ENCODE measurements at regions not wholly inside any gene's neighbourhood (a gene's known extent, or its start where the extent isn't known, plus 50 kb on each side); places are given as distances from the start of the nearest gene placed in this dataset.

GRCh38 chr2:16275661-16276060 lies 335.3 kb downstream of the MYCN start:
- Histone ChIP-seq H3K18ac (ENCODE audit: extremely low read depth, low read length) (no peak overlapping the region), H3K79me1 (ENCODE audit: low read depth, low read length) (no peaks in the 10 kb centered on the region), H4K20me1 (replicated peaks in 1 of 2; ENCODE audit: control insufficient read depth in 1 of 2, insufficient read depth in 2 of 2, low read length in 2 of 2) (no peaks in the 10 kb centered on the region), H3K4ac (replicated peaks; ENCODE audit: insufficient read length, low read depth, low read length) (no peak overlapping the region), H4K91ac (replicated peaks; ENCODE audit: insufficient read length, low read length) (no peak overlapping the region), H3K79me2 (ENCODE audit: control insufficient read depth in 1 of 2, insufficient read depth in 2 of 2, low read length in 2 of 2) (no peaks in the 10 kb centered on the region), H3K36me3 (ENCODE audit: control insufficient read depth in 2 of 4, insufficient read depth in 4 of 4, low read length in 3 of 4) (no peaks in the 10 kb centered on the region), H3K56ac (replicated peaks; ENCODE audit: insufficient read length, low read depth, low read length) (no peak overlapping the region), H2BK20ac (ENCODE audit: low read length) (no peak overlapping the region), H3K4me3 (ENCODE audit: extremely low read depth in 1 of 4, insufficient read depth in 2 of 4, low read depth in 3 of 4, low read length in 4 of 4) (no peak overlapping the region), H2AK5ac (ENCODE audit: low read depth, low read length) (no peak overlapping the region), H2BK120ac (replicated peaks; ENCODE audit: low read depth, low read length) (no peak overlapping the region), H3K4me2 (ENCODE audit: insufficient read depth in 1 of 2, low read depth in 2 of 2, low read length in 2 of 2) (no peak overlapping the region), H3K9ac (replicated peaks in 1 of 4; ENCODE audit: extremely low read depth in 1 of 4, low read depth in 3 of 4, low read length in 3 of 4) (no peak overlapping the region), H3K23ac (ENCODE audit: insufficient read length) (no peak overlapping the region), H3K14ac (ENCODE audit: insufficient read length) (no peak overlapping the region), H3K27ac (ENCODE audit: low read depth, low read length) (no peak overlapping the region), H3K4me1 (replicated peaks in 1 of 4; ENCODE audit: control insufficient read depth in 3 of 4, insufficient read depth in 4 of 4, low read length in 3 of 4) (no peaks in the 10 kb centered on the region), H4K5ac (ENCODE audit: insufficient read length, low read depth, low read length) (no peak overlapping the region), H3K23me2 (ENCODE audit: low read depth, low read length) (no peaks in the 10 kb centered on the region), H2BK12ac (ENCODE audit: low read depth, low read length) (no peak overlapping the region), H2AFZ (ENCODE audit: low read length) (no peak overlapping the region), H4K8ac (ENCODE audit: extremely low read depth, insufficient read depth, low read length) (no peak overlapping the region), H2BK5ac (ENCODE audit: low read depth, low read length) (no peak overlapping the region), H2BK15ac (ENCODE audit: low read length) (no peak overlapping the region), H3K9me3 (ENCODE audit: insufficient read depth in 2 of 2, low read depth in 1 of 2, low read length in 1 of 2) (no peaks in the 10 kb centered on the region), H3K27me3 (replicated peaks in 1 of 4; ENCODE audit: control insufficient read depth in 3 of 4, extremely low read depth in 1 of 4, insufficient read depth in 3 of 4, low read length in 3 of 4) (no peaks in the 10 kb centered on the region)
- 95% methylated on average over 4 of the region's 4 CpGs; no CpG with 5 or more reads in 1 of the 2 experiments for WGBS, 2 experiments (ENCODE audit: extremely low coverage in 1 of 2, insufficient coverage in 1 of 2, insufficient read length in 1 of 2, insufficient replicate concordance in 2 of 2, low coverage in 1 of 2, low lambda C conversion rate in 2 of 2, missing lambda C conversion rate in 1 of 2)
- DNase-seq (ENCODE audit: low read depth in 1 of 2, low spot score in 2 of 2) (no peak), FAIRE-seq (no peak)
- CTCF ChIA-PET (ENCODE audit: partially characterized antibody): interaction anchor here (1.1 to 1.8 kb wide), 2 partner anchors 8 to 13 kb away, joined by 5 read pairs; no protein-coding TSS in a partner anchor
- POLR2A ChIA-PET (ENCODE audit: partially characterized antibody): no interaction called here
- no peak for TF ChIP-seq SUZ12 (IDR thresholded peaks at IDR 0.05; ENCODE audit: low read length)
- TF ChIP-seq POU5F1 (IDR thresholded peaks at IDR 0.05; ENCODE audit: low read depth, low read length): no peak
- no peak for TF ChIP-seq RNF2 (IDR thresholded peaks at IDR 0.05; ENCODE audit: borderline replicate concordance, low read depth, low read length, missing control alignments, poor library complexity, severe bottlenecking)
- no peak for TF ChIP-seq GABPA (IDR thresholded peaks at IDR 0.05; ENCODE audit: borderline replicate concordance, insufficient read depth, low read length)
- no peak for TF ChIP-seq SP4 (IDR thresholded peaks at IDR 0.05; ENCODE audit: low read length)
- TF ChIP-seq SIRT6 (IDR thresholded peaks at IDR 0.05; ENCODE audit: low read length): no peak
- no peak for TF ChIP-seq CREB1 (IDR thresholded peaks at IDR 0.05)
- no peak for TF ChIP-seq KDM5A (IDR thresholded peaks at IDR 0.05; ENCODE audit: low read length)
- TF ChIP-seq SP2 (IDR thresholded peaks at IDR 0.05; ENCODE audit: low read length): no peak
- TF ChIP-seq SIX5 (IDR thresholded peaks at IDR 0.05; ENCODE audit: low read depth, low read length): no peak
- TF ChIP-seq KDM4A (IDR thresholded peaks at IDR 0.05; ENCODE audit: low read depth, low read length, severe bottlenecking): no peak
- TF ChIP-seq BCL11A (IDR thresholded peaks at IDR 0.05; ENCODE audit: low read depth in 2 of 2, low read length in 2 of 2): no peak
- no peak for TF ChIP-seq HDAC2 (IDR thresholded peaks at IDR 0.05; ENCODE audit: borderline replicate concordance in 1 of 2, low read depth in 2 of 2, low read length in 2 of 2)
- TF ChIP-seq PHF8 (conservative IDR thresholded peaks at IDR 0.05; ENCODE audit: low read depth, low read length): no peak
- no peak for TF ChIP-seq CHD1 (IDR thresholded peaks at IDR 0.05; ENCODE audit: low read depth, low read length)
- no peak for TF ChIP-seq BRCA1 (IDR thresholded peaks at IDR 0.05; ENCODE audit: low read depth, low read length)

Data from H1 (cell line).